ENCODE measurements at regions not wholly inside any gene's neighbourhood (a gene's known extent, or its start where the extent isn't known, plus 50 kb on each side); places are given as distances from the start of the nearest gene placed in this dataset.

DNA sequence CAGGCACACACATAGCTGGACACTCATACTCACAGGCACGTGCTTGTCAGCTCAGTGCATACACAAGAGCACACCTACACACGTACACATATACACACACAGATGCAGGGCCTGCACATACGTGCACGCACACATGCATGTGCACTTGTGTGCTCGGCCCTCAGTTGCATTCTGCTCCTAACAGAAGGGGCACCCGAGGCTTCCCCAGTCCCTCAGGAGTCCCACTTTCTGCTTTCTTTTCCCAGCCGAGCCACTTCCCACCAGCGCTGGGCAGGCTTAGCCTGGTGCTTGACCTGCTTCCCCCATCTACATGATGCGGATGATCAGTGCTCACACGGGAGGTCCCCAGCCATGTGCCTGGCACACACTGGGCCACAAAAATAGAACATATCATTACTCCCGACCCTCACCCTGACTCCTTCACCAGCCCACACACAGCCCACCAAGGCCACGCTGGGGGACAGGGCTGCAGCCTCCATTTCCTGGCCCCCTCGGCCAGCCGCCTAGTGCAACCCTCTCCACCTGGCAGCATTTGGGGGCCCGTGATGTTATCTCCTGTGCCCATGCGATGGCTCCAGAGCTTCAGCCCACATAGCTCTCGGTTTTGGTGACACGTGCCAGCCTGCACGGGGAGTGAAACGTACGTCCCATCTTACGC, 125.2 kb upstream of the SPACA7 start:
- no peak for TF ChIP-seq POLR2AphosphoS5 (IDR thresholded peaks at IDR 0.05)
- TF ChIP-seq, protein P1, sequence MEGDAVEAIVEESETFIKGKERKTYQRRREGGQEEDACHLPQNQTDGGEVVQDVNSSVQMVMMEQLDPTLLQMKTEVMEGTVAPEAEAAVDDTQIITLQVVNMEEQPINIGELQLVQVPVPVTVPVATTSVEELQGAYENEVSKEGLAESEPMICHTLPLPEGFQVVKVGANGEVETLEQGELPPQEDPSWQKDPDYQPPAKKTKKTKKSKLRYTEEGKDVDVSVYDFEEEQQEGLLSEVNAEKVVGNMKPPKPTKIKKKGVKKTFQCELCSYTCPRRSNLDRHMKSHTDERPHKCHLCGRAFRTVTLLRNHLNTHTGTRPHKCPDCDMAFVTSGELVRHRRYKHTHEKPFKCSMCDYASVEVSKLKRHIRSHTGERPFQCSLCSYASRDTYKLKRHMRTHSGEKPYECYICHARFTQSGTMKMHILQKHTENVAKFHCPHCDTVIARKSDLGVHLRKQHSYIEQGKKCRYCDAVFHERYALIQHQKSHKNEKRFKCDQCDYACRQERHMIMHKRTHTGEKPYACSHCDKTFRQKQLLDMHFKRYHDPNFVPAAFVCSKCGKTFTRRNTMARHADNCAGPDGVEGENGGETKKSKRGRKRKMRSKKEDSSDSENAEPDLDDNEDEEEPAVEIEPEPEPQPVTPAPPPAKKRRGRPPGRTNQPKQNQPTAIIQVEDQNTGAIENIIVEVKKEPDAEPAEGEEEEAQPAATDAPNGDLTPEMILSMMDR (IDR thresholded peaks at IDR 0.05), result no peak
- TF ChIP-seq POLR2A (IDR thresholded peaks at IDR 0.05), result no peak
- no peak overlapping the region for H3K4me3 ChIP-seq
- intact Hi-C loops (cut with DNase I; ENCODE audit: low total_unique reads), result no loop called here
- DNase-seq (ENCODE audit: low spot score in 2 of 2), result no peak
- peaks cover 0 to 51% of the 10 kb centered on the region in 2 donors for H3K27me3 ChIP-seq
- no peak overlapping the region for H3K27ac ChIP-seq
- no peaks in the 10 kb centered on the region for H3K9me3 ChIP-seq
- H3K4me1 ChIP-seq, result no peaks in the 10 kb centered on the region
- H3K36me3 ChIP-seq, result no peaks in the 10 kb centered on the region

DNA sequence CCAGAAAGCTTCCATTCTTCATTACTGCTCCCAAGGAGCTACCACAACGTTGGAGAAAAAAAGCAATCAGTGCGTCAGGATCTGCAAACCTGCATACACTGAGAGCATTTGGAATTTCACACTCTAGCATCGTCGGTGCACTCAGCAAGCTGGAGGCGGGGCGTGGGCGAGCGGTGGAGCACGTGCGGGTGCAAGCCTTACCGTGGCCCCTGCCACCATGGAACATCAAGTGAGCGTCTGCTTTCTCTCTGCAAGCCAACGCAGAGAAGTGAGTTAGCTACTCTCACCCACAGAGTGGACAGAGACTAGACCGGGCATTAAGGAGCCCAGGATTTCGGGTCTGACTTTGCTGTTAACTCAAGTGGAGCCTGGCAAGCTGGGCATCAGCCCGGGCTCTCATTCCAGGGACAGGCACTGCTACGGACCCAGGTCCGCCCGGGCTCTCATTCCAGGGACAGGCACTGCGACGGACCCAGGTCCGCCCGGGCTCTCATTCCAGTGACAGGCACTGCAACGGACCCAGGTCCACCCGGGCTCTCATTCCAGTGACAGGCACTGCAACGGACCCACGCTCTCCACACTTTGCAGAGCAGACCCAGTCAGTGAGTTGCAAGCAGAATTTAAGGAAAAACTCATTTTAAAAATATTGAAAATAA, 124.1 kb upstream of the SPACA7 start:
- no peak overlapping the region for H3K27ac ChIP-seq

DNA sequence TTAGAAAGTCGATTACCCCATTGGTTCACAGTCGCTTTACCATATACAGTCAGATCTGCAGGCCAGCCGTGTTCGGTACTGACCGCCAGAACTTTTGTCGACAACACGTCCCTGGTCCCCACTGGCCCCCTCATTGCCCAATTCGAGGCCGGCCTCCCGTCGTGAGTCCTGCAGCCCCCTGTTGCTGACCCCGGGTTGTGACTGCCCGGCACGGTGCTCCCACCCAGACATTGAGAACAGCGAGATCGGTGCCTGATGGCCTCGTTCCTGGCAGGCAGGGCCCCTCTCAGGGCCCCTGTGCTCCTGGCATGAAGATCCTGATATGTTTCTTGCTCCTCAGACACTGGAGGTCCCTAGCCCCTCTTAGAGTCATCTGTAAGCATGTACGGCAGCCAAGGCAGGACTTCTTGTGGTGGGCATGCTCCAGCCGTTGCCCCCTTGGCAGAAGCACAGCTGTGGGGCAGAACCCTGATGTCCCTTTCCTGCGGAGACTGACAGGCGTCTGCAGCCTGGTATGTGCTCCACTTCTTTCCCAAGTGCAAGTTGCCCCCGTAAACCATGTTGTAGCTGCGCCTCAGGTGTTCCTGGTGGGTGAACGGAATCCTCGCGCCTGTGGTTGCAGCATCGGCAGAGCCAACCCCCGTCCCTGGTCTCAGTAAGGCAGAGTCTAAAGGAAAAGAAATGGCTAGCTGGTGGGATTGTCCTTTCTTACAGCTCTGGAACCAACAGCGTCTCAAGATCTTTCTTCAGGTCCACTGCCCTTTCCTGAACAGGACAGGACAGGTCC, 123.2 kb upstream of the SPACA7 start:
- H3K27ac ChIP-seq, result no peak overlapping the region
- peaks cover 0 to 44% of the 10 kb centered on the region in 2 donors for H3K27me3 ChIP-seq
- TF ChIP-seq POLR2AphosphoS5 (IDR thresholded peaks at IDR 0.05) (no peak), POLR2A (IDR thresholded peaks at IDR 0.05) (no peak)
- TF ChIP-seq, protein P1 (IDR thresholded peaks at IDR 0.05), result no peak
- DNase-seq (ENCODE audit: low spot score in 2 of 2), result no peak
- H3K4me1 ChIP-seq, result no peaks in the 10 kb centered on the region
- intact Hi-C loops (cut with DNase I; ENCODE audit: low total_unique reads), result no loop called here
- no peaks in the 10 kb centered on the region for H3K36me3 ChIP-seq
- peaks cover 0 to 2% of the 10 kb centered on the region in 2 donors for H3K9me3 ChIP-seq
- no peak overlapping the region for H3K4me3 ChIP-seq

More for the DNA sequence above, 124.1 kb upstream of the SPACA7 start:
- no peaks in the 10 kb centered on the region for H3K36me3 ChIP-seq
- no peaks in the 10 kb centered on the region for H3K9me3 ChIP-seq
- intact Hi-C loops (cut with DNase I; ENCODE audit: low total_unique reads), result no loop called here
- H3K4me3 ChIP-seq, result no peak overlapping the region
- H3K27me3 ChIP-seq, result peaks cover 0 to 47% of the 10 kb centered on the region in 2 donors
- TF ChIP-seq POLR2AphosphoS5 (IDR thresholded peaks at IDR 0.05) (no peak), POLR2A (IDR thresholded peaks at IDR 0.05) (no peak)
- TF ChIP-seq, protein P1 (IDR thresholded peaks at IDR 0.05), result no peak
- no peaks in the 10 kb centered on the region for H3K4me1 ChIP-seq
- no peak for DNase-seq (ENCODE audit: low spot score in 2 of 2)

DNA sequence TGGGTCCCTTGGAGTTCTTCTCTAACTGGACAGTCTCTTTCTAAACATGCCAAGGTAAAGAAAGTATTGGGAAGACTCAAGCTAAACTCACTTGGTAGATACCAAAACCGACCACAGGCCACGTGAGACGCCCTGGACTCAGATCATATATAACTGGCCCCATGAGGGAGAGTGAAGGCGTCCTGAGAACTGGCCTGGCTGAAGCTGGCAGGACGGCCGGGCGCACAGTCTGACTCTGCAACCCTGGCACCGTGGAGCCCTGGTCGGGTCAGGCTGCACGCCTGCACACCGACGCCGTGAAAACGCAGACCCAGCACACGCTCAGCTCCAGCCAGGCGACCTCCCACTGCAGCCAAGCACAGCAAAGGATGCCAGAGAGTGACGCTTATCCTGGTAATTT, 122.5 kb upstream of the SPACA7 start:
- TF ChIP-seq POLR2AphosphoS5 (IDR thresholded peaks at IDR 0.05), result no peak
- TF ChIP-seq, protein P1 (IDR thresholded peaks at IDR 0.05), result no peak
- TF ChIP-seq POLR2A (IDR thresholded peaks at IDR 0.05), result no peak
- peaks cover 0 to 39% of the 10 kb centered on the region in 2 donors for H3K27me3 ChIP-seq
- H3K4me3 ChIP-seq, result no peak overlapping the region
- peaks cover 0 to 4% of the 10 kb centered on the region in 2 donors for H3K9me3 ChIP-seq
- DNase-seq (ENCODE audit: low spot score in 2 of 2), result no peak
- H3K27ac ChIP-seq, result no peak overlapping the region
- no peaks in the 10 kb centered on the region for H3K36me3 ChIP-seq
- no peaks in the 10 kb centered on the region for H3K4me1 ChIP-seq
- intact Hi-C loops (cut with DNase I; ENCODE audit: low total_unique reads), result no loop called here
